H9 (cell line): ENCODE measurements at regions not wholly inside any gene's neighbourhood (a gene's known extent, or its start where the extent isn't known, plus 50 kb on each side); places are given as distances from the start of the nearest gene placed in this dataset.

ENCODE experiments used
- DNase-seq: peaks from one replicate; pipeline ENCODE4 v3.0.0-alpha.2; 2017
- H2AFZ ChIP-seq: one replicate; pipeline ENCODE4 v1.6.1; 2013; ENCODE audit warnings: mild to moderate bottlenecking, low read length, control low read depth, moderate library complexity
- H2AK5ac ChIP-seq: 2 replicates; pipeline ENCODE4 v1.6.1; 2013; ENCODE audit warnings: low read length, control low read depth, mixed read lengths; ENCODE audit not compliant: insufficient read length
- H2BK120ac ChIP-seq: one replicate; pipeline ENCODE4 v1.6.1; 2013; ENCODE audit warnings: low read depth, mild to moderate bottlenecking, low read length, control low read depth, inconsistent platforms; ENCODE audit not compliant: poor library complexity, severe bottlenecking
- H2BK12ac ChIP-seq: 2 replicates; pipeline ENCODE4 v1.6.1; 2013; ENCODE audit warnings: low read length, control low read depth, mixed read lengths, low read depth; ENCODE audit not compliant: insufficient read length
- H2BK15ac ChIP-seq: 2 replicates; pipeline ENCODE4 v1.6.1; 2013; ENCODE audit warnings: low read depth, low read length, control low read depth
- H2BK20ac ChIP-seq: one replicate; pipeline ENCODE4 v1.6.1; 2013; ENCODE audit warnings: low read depth, mild to moderate bottlenecking, low read length, control low read depth, inconsistent platforms; ENCODE audit not compliant: poor library complexity, severe bottlenecking
- H2BK5ac ChIP-seq: 2 replicates; pipeline ENCODE4 v1.6.1; 2013; ENCODE audit warnings: low read length, control low read depth, mixed read lengths; ENCODE audit not compliant: insufficient read length
- H3K14ac ChIP-seq: 2 replicates; pipeline ENCODE4 v1.6.1; 2013; ENCODE audit warnings: low read length, control low read depth; ENCODE audit not compliant: insufficient read depth
- H3K18ac ChIP-seq: 2 replicates; pipeline ENCODE4 v1.6.1; 2013; ENCODE audit warnings: low read depth, mild to moderate bottlenecking, mixed read lengths, low read length, control low read depth; ENCODE audit not compliant: insufficient read length
- H3K23ac ChIP-seq: 2 replicates; pipeline ENCODE4 v1.6.1; 2013; ENCODE audit warnings: low read length, control low read depth, mixed read lengths, low read depth; ENCODE audit not compliant: insufficient read length
- H3K23me2 ChIP-seq: 2 replicates; pipeline ENCODE4 v1.6.1; 2013; ENCODE audit warnings: low read depth, mild to moderate bottlenecking, mixed read lengths, low read length, control low read depth; ENCODE audit not compliant: insufficient read length, poor library complexity, severe bottlenecking
- H3K27ac ChIP-seq: 2 replicates; pipeline ENCODE4 v1.5.1; 2013; ENCODE audit warnings: low read length, control low read depth, mixed read lengths, low read depth; ENCODE audit not compliant: insufficient read length
- H3K27me3 ChIP-seq: 2 replicates; pipeline ENCODE4 v1.6.1; 2013; ENCODE audit warnings: low read length, control low read depth, inconsistent platforms; ENCODE audit not compliant: insufficient read depth
- H3K4ac ChIP-seq: 2 replicates; pipeline ENCODE4 v1.6.1; 2013; ENCODE audit warnings: low read depth, mild to moderate bottlenecking, control low read depth, inconsistent platforms, low read length, moderate library complexity
- H3K4me1 ChIP-seq: 2 replicates; pipeline ENCODE4 v1.6.1; 2013; ENCODE audit warnings: low read length, control low read depth, inconsistent platforms; ENCODE audit not compliant: insufficient read depth
- H3K4me2 ChIP-seq: 2 replicates; pipeline ENCODE4 v1.6.1; 2013; ENCODE audit warnings: low read length, control low read depth, mixed read lengths; ENCODE audit not compliant: insufficient read length, insufficient read depth
- H3K56ac ChIP-seq: 2 replicates; pipeline ENCODE4 v1.6.1; 2013; ENCODE audit warnings: low read depth, mild to moderate bottlenecking, mixed read lengths, low read length, control low read depth; ENCODE audit not compliant: insufficient read length
- H3K79me1 ChIP-seq: 2 replicates; pipeline ENCODE4 v1.6.1; 2013; ENCODE audit warnings: low read depth, mild to moderate bottlenecking, moderate library complexity, low read length, control low read depth, inconsistent platforms; ENCODE audit not compliant: insufficient read depth, poor library complexity, severe bottlenecking
- H3K79me2 ChIP-seq: 2 replicates; pipeline ENCODE4 v1.6.1; 2013; ENCODE audit warnings: low read length, control low read depth, inconsistent platforms; ENCODE audit not compliant: insufficient read depth
- H3K9ac ChIP-seq: 2 replicates; pipeline ENCODE4 v1.6.1; 2013; ENCODE audit warnings: low read length, control low read depth, mixed read lengths; ENCODE audit not compliant: insufficient read length; ENCODE audit errors: extremely low read depth
- H3K9me3 ChIP-seq: one replicate; pipeline ENCODE4 v1.6.1; 2013; ENCODE audit warnings: low read depth, low read length, inconsistent platforms; ENCODE audit not compliant: control insufficient read depth
- H3T11ph ChIP-seq: one replicate; pipeline ENCODE4 v1.6.1; 2013; ENCODE audit warnings: mild to moderate bottlenecking, low read length, control low read depth, inconsistent platforms
- H4K20me1 ChIP-seq: one replicate; pipeline ENCODE4 v1.6.1; 2013; ENCODE audit not compliant: control insufficient read depth, insufficient read length, insufficient read depth
- H4K5ac ChIP-seq: 2 replicates; pipeline ENCODE4 v1.6.1; 2013; ENCODE audit warnings: low read depth, mild to moderate bottlenecking, mixed read lengths, low read length, control low read depth; ENCODE audit not compliant: insufficient read length
- H4K8ac ChIP-seq: replicated peaks from 2 replicates; pipeline ENCODE4 v1.6.1; 2013; ENCODE audit warnings: low read length, control low read depth, mixed read lengths, low read depth; ENCODE audit not compliant: insufficient read length
- H4K91ac ChIP-seq: 2 replicates; pipeline ENCODE4 v1.6.1; 2013; ENCODE audit warnings: low read depth, mild to moderate bottlenecking, moderate library complexity, mixed read lengths, low read length, control low read depth; ENCODE audit not compliant: insufficient read length
- H3K27ac Mint-ChIP-seq, 3 experiments: 2 replicates in 2 of 3; 3 replicates in 1 of 3; pipeline ENCODE4 v1.8.0; 2020 to 2021; ENCODE audit warnings: mixed read lengths in 3 of 3, mild to moderate bottlenecking in 1 of 3, moderate library complexity in 1 of 3
- H3K27me3 Mint-ChIP-seq: 2 replicates; pipeline ENCODE4 v1.8.0; 2021; ENCODE audit warnings: low read depth, mild to moderate bottlenecking, moderate library complexity, mixed read lengths
- H3K36me3 Mint-ChIP-seq, 3 experiments: 2 replicates in 2 of 3; 3 replicates in 1 of 3; pipeline ENCODE4 v1.8.0; 2020 to 2021; ENCODE audit warnings: low read depth in 3 of 3, mixed read lengths in 3 of 3; ENCODE audit not compliant: insufficient read depth in 1 of 3
- H3K4me1 Mint-ChIP-seq, 2 experiments: 2 replicates each; pipeline ENCODE4 v1.8.0; 2020; ENCODE audit warnings: mixed read lengths in 2 of 2
- H3K4me3 Mint-ChIP-seq, 2 experiments: 2 replicates in 1 of 2; 3 replicates in 1 of 2; pipeline ENCODE4 v1.8.0; 2020 to 2021; ENCODE audit warnings: mild to moderate bottlenecking in 2 of 2, mixed read lengths in 2 of 2, moderate library complexity in 1 of 2
- H3K9me3 Mint-ChIP-seq, 2 experiments: 2 replicates in 1 of 2; 3 replicates in 1 of 2; pipeline ENCODE4 v1.8.0; 2020; ENCODE audit warnings: mild to moderate bottlenecking in 2 of 2, mixed read lengths in 2 of 2, moderate library complexity in 1 of 2
- WGBS: extraction: QIAGEN DNeasy Blood & Tissue Kit; methylation state at CpG from one replicate; pipeline ENCODE4 v1.1.7; 2013; ENCODE audit warnings: missing lambda C conversion rate, low lambda C conversion rate, mixed read lengths; ENCODE audit not compliant: insufficient read length; ENCODE audit errors: extremely low coverage; 5-methylcytosine and 5-hydroxymethylcytosine counted together
- TF ChIP-seq, protein P1 (sequence below): fragments of 200-600 bp; sonication (generic); conservative IDR thresholded peaks from 3 replicates; pipeline ENCODE4 v1.8.0; 2021; ENCODE audit warnings: antibody characterized with exemption, mild to moderate bottlenecking

DNA sequence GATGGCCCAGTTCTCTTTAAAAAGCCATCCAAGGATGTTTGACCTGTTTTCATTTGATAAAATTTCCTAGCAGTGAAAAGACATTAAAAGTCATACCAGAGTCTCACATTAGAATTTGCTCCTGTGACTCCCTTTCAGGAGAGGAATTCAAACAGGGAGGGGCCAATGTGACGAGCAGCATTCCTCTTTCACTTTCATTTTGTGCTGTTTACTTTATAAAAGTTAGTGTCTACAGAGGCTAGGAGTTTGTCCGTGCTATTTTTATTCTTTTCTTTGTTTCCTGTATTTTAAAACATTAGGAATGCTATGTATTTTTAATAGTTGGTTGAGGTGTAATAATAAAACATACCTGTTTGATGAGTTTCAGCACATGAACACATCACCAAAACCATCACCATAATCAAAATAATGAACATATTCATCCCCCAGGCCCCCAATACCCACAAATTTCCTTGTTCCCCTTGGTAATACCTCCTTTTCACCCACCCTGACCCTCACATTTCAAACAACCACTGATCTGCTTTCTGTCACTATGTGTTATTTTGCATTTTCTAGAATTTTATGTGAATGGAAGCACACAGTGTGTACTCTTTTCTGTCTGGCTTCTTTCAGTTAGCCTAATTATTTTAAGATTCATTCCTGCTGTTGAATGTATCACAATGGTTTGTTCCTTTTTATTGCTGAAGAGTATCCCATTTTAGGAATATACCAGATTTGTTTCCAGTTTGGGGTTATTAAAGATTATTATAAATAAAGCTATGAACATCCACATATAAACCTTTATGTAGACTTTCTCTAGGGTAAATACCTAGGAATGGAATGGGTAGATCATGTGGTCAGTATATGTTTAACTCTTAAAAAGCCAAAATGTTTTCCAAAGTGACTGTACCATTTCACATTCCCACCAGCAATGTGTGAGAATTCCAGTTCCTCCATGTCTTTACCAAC is 129.5 kb downstream of the TENT5C start:
- no peak overlapping the region for H3K56ac ChIP-seq
- no peaks in the 10 kb centered on the region for H3K79me1 ChIP-seq
- no peaks in the 10 kb centered on the region for H3K4me1 ChIP-seq
- H2BK120ac ChIP-seq = no peak overlapping the region
- no peak overlapping the region for H3K9ac ChIP-seq
- no peak overlapping the region for H4K91ac ChIP-seq
- H3K4ac ChIP-seq = no peak overlapping the region
- H2BK15ac ChIP-seq = no peak overlapping the region
- H4K8ac ChIP-seq = no peak overlapping the region
- no peak overlapping the region for H3K18ac ChIP-seq
- no peaks in the 10 kb centered on the region for H3K9me3 Mint-ChIP-seq
- no peaks in the 10 kb centered on the region; a peak in 1 of 7 replicates for H3K36me3 Mint-ChIP-seq
- no peak overlapping the region for H2AK5ac ChIP-seq
- H3K23me2 ChIP-seq = no peaks in the 10 kb centered on the region
- no peak overlapping the region for H3K27ac ChIP-seq
- H3K9me3 ChIP-seq = no peaks in the 10 kb centered on the region
- H4K20me1 ChIP-seq = no peaks in the 10 kb centered on the region
- H3K4me3 Mint-ChIP-seq = no peak overlapping the region
- no peak overlapping the region for H4K5ac ChIP-seq
- DNase-seq = no peak
- H3K79me2 ChIP-seq = no peaks in the 10 kb centered on the region; the same call in 1 of the 2 replicates
- H3K14ac ChIP-seq = no peak overlapping the region
- no peak overlapping the region for H2BK12ac ChIP-seq
- H2BK20ac ChIP-seq = no peak overlapping the region
- no peak overlapping the region for H3K4me2 ChIP-seq
- no peaks in the 10 kb centered on the region; the same call in 1 of the 2 replicates for H3K27me3 Mint-ChIP-seq
- H3T11ph ChIP-seq = no peak overlapping the region
- H3K4me1 Mint-ChIP-seq = peaks cover 4 to 5% of the 10 kb centered on the region in 2 experiments; a peak in 2 of 4 replicates
- no peak overlapping the region for H3K27ac Mint-ChIP-seq
- no peak overlapping the region for H3K23ac ChIP-seq
- TF ChIP-seq, protein P1, sequence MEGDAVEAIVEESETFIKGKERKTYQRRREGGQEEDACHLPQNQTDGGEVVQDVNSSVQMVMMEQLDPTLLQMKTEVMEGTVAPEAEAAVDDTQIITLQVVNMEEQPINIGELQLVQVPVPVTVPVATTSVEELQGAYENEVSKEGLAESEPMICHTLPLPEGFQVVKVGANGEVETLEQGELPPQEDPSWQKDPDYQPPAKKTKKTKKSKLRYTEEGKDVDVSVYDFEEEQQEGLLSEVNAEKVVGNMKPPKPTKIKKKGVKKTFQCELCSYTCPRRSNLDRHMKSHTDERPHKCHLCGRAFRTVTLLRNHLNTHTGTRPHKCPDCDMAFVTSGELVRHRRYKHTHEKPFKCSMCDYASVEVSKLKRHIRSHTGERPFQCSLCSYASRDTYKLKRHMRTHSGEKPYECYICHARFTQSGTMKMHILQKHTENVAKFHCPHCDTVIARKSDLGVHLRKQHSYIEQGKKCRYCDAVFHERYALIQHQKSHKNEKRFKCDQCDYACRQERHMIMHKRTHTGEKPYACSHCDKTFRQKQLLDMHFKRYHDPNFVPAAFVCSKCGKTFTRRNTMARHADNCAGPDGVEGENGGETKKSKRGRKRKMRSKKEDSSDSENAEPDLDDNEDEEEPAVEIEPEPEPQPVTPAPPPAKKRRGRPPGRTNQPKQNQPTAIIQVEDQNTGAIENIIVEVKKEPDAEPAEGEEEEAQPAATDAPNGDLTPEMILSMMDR = no peak
- WGBS = no CpG with 5 or more reads among the region's 2 CpGs
- H2AFZ ChIP-seq = peak overlapping the region; percentile 87
- no peaks in the 10 kb centered on the region for H3K27me3 ChIP-seq
- no peak overlapping the region for H2BK5ac ChIP-seq
